OCI-LY7 (cell line): ENCODE measurements at regions not wholly inside any gene's neighbourhood (a gene's known extent, or its start where the extent isn't known, plus 50 kb on each side); places are given as distances from the start of the nearest gene placed in this dataset.

Source experiments
- EZH2phosphoT487 ChIP-seq: fragments of 200-600 bp; sonication (generic); IDR thresholded peaks from 2 replicates; pipeline ENCODE4 v1.6.1; 2018; ENCODE audit warnings: low read depth, borderline replicate concordance, mild to moderate bottlenecking, mixed run types, antibody characterized with exemption, low read length, moderate library complexity, mixed read lengths
- TF ChIP-seq, protein P1 (sequence below): fragments of 200-600 bp; sonication (generic); conservative IDR thresholded peaks from 2 replicates; pipeline ENCODE4 v1.5.1; 2014; ENCODE audit warnings: mild to moderate bottlenecking, antibody characterized with exemption, low read length, moderate library complexity, mixed read lengths

DNA sequence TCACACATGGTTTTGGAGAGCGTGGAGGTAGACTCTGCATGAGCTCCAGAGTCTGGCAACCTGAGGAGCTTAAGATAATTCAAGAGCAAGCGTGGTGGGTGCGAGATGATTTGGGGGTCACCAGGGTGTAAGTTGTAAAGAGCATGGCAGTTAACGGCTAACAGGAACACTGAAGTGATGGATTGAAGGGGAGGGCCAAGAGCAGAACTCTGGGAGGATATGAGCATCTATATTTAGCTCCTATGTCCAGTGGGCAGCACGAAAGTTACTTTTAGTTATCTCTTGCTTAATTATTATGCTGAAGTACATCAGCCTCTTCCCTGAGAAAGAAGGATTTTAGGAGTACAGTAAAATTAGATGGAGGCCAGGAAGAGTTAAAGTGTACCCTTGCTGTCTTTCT lies 231.9 kb upstream of the HAND2 start:
- TF ChIP-seq, protein P1, sequence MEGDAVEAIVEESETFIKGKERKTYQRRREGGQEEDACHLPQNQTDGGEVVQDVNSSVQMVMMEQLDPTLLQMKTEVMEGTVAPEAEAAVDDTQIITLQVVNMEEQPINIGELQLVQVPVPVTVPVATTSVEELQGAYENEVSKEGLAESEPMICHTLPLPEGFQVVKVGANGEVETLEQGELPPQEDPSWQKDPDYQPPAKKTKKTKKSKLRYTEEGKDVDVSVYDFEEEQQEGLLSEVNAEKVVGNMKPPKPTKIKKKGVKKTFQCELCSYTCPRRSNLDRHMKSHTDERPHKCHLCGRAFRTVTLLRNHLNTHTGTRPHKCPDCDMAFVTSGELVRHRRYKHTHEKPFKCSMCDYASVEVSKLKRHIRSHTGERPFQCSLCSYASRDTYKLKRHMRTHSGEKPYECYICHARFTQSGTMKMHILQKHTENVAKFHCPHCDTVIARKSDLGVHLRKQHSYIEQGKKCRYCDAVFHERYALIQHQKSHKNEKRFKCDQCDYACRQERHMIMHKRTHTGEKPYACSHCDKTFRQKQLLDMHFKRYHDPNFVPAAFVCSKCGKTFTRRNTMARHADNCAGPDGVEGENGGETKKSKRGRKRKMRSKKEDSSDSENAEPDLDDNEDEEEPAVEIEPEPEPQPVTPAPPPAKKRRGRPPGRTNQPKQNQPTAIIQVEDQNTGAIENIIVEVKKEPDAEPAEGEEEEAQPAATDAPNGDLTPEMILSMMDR = no peak
- no peak for TF ChIP-seq EZH2phosphoT487
